ENCODE measurements at regions not wholly inside any gene's neighbourhood (a gene's known extent, or its start where the extent isn't known, plus 50 kb on each side); places are given as distances from the start of the nearest gene placed in this dataset.

DNA sequence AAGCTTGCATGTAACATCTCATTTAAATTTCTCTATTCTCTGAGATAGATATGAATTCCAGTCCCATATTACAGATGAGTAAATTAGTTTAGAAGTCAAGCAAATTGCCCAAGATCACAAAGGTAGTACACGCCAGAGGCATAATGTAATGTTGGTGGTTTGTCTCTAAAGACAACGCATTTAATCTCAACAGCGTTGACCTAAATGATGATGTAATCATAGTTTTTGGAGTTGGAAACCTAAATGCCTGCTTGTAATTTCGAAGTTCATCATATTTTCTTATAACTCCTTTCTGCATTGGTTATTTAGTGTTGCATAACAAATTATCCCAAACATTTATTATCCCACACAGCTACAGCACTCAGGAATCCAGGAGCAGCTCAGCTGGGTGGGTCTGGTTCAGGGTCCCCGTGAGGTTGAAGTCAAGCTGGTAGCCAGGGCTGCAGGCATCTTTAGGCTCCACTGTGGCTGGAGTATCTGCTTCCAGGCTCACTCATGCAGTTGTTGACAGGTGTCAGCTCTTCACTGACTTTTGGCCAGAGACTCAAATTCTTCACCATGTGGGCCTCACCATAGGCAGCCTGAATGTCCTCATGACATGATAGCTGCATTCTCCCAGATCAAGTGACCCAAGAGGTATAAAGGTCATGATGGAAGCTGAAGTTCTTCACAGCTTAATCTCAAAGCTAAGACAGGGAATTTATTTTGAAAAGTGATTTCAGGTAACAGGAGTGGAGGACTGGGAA is 122.0 kb upstream of the SPTLC3 start:
- no peak for DNase-seq (ENCODE audit: low read depth in 2 of 2)

DNA sequence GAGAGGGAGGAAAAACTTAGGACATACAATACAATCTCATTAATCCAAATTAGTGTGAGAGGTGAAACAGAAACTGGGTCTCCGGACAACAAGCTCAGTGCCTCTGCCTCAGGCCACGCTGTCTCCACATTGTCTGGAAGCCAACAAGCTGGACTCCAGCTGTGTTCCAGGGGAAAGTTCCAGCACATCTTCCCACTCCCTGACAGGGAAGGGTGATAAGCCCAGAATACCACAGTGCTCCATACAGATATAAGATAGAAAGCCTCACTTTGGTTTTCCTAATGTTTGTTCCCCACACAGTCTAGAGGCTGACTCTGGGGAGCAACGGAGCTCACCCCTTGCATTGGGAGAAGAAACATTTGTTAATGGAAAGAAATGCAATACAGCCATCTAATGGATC is 117.1 kb upstream of the SPTLC3 start:
- no peak for DNase-seq (ENCODE audit: low read depth in 2 of 2)

DNA sequence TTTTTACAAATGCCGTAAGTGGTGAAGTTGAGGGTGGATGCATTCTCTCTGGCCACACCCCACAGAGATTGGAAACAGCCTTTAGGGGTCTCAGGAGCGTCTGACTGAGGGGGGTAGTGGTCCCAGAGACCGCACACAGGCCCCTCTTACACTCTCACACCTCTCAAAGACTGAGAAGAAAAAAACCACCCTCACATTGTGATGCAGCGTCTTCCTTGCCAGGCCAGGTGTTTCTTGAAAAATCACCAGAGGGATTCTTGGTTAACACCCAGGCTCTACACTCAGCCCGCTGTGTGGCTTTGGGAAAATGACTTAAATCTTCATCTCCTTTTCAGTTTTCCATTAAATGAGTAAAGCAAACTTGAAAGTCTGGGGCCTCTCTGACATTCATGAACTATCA is 115.8 kb upstream of the SPTLC3 start:
- no peak for DNase-seq (ENCODE audit: low read depth in 2 of 2)

DNA sequence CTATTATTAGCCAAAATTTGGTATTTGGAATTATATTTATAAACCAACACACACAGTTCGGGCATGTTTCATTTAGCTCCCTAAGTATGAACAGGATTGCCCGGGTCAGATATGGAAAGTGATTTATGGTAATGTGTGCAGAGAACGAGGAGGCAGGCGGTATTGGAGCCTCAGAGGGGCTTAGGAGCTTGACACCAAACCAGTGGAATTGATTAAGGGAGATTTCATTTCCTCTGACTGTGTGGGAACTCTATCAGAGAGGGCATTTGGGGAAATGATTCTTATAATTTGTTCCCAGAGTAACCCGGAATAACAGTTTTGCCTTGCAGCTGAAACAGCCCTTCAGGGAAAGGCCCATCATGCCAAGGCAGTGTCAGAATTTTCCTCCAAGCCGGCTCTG is 115.1 kb upstream of the SPTLC3 start:
- DNase-seq (ENCODE audit: low read depth in 2 of 2): no peak

DNA sequence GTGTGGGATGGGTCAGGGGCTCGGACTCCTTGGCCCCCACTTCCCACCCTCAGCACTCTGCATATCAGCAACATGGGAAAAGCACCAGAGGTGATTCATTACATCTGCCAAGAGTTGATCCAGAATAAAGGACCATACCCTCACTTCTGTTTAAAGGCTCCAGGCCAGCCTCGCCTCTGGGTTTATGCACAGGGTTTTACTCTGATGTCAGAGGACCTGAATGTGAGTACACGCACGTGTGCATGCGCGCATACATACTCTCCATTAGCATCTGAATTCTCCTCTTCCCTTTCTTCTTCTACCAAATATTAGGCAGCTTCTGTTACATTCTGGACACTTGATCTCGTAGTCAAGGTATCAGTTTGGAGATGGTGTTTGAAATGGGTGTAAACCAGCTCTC is 114.7 kb upstream of the SPTLC3 start:
- DNase-seq (ENCODE audit: low read depth in 2 of 2): no peak

DNA sequence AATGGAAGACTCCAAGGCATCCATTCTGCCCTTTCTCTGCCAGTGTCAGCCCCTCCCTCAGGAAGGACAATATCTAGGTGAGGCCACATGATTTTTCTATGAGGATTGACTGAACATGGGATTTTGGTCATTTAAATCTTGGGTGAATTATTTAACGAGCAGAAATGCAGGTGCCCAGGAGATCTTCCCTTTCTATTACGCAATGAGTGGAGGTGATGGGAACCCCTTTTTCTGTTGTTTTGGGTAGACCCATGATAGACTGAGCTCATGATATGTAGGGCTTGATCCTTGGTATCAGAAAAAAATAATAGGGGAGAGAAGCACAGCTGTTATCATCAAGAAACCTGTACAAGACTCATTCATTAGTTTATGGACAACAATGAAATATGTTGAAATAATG is 112.6 kb upstream of the SPTLC3 start:
- no peak for DNase-seq (ENCODE audit: low read depth in 2 of 2)

DNA sequence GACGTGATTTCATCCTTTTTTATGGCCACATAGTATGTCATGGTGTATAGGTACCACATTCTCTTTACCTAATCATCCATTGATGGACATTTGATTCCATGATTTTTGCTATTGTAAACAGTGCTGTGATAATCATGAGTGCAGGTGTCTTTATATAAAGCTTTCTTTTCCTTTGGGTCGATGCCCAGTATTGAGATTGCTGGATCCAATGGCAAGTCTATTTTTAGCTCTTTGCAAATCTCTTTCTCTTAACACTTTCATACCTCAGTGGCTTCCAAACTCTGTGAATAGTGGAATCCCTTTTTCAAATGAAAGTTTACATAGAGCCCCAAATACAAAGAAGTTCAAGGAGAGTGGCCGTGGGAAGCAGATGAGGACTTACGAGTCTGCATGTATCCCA is 105.8 kb upstream of the SPTLC3 start:
- no peak for DNase-seq (ENCODE audit: low read depth in 2 of 2)

DNA sequence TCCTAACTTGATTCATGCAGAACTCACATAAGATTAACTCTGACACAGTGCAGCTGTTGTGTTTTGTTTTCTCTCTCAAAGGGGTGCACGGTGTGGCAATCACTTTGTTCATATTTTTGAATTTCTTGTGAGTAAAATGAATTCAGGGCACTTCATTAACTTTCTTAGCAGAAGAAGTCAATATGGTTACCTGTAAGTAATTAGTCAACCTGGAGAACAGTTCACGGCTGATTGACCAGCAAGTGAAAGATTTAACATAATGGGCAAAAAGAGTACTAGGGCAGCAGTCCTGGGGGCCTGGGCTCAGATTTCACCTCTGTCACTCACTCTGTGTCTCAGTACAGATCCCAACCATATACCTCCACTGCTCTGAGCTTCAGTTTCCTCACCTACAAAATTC is 102.4 kb upstream of the SPTLC3 start:
- no peak for DNase-seq (ENCODE audit: low read depth in 2 of 2)

DNA sequence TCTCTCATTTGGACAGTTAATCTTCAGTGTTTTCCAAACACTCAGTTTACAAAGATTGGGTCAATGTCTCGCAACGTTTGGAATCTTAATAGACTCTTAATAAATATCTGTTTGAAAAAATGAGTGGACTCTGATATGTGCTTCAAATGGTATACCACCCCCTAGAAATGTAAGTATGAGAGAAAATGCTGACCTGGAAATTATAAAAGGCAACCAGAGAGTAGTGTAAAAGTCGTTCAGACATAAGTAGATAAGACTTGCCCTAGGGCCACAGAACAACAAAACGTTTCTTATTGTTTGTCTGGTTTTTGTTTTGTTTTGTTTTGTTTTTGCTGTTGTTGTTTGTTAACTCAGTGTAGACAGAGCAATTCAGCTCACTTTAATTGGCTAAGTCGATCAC is 97.4 kb upstream of the SPTLC3 start:
- no peak for DNase-seq (ENCODE audit: low read depth in 2 of 2)

DNA sequence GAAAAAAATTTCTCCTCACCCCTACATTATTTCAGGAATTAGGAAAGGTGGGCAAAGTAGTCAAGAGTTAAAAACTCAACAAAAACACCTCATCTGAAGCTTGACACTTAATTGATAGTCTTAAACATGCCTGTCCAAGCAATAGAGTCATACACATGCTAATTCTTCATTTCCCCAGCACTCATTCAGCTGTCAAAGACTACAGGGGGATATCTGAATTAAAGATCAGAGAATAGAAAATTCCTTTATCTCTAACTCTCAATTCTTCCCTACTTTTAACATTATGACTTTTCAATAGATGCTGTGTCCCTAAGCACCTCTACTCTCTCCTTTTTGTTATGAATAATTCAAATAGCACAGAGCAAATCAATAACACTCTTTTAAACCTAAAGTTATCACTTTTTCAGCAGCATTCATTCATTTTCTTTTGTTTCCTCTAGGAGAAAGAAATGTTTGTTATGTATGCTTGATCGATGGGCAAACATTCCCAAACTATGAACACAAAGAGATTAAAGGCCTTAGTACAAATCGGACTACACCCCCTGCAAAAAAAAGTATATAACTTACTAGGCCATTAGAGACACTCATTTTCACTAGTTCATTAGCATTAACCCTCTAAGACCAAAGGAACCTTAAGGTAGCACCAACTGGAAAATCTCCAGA is 94.9 kb upstream of the SPTLC3 start:
- no peak for DNase-seq (ENCODE audit: low read depth in 2 of 2)

DNA sequence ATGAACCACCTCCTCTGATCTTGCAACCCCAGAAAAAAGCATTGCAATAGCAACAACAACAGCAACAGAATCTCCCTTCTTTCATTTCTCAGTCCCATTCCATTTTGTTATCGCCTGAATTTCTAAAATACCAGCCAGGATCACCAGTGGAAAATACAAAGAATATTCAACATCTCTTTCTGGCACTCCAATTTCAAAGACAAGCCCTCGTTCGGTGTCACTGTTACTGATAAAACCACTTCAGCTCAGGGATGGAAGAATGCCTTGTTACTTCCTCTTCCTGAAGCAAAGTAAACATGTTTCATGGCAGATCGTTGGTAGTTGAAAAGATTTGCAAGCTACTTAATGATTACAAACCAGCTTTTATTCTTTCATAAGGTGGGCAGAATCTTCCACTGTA is 94.0 kb upstream of the SPTLC3 start:
- DNase-seq (ENCODE audit: low read depth in 2 of 2): no peak

DNA sequence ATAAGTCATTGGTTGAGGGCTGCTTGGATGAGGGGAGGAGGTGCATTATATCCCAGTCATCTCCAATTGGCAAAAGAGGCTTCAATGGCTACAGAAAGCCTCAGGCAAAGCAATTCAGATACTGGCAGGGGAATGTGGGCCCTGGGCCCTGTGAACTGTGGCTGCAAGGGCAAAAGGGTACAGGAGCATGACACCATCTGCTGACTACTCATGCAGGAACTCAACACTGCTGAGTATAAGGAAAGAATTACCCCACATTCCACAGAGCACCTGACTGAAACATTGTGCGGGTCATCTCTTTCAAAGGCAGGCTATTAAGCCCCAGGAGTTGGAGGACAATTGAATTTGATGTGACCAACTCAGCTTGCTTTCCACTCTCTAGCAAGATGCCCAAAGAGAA is 92.1 kb upstream of the SPTLC3 start:
- no peak for DNase-seq (ENCODE audit: low read depth in 2 of 2)

DNA sequence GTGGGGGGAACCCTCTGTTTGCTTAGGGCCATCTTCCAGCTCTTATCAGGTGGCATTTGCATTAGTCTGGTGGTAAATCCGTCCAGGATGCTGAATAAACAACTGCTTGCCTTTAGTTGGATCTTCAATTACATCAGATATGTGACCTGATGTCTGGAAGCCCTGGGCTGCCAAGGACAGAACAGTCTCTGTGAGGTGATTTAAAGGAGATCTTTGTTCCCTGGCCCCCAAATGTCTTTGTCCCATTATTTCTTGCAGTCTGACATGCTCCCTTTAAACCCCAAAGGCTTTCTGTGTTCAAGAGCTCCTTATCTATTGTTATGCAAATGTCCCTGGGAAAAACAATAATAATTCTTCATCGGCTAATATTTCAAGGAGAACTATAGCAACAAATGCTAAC is 84.6 kb upstream of the SPTLC3 start:
- no peak for DNase-seq (ENCODE audit: low read depth in 2 of 2)

DNA sequence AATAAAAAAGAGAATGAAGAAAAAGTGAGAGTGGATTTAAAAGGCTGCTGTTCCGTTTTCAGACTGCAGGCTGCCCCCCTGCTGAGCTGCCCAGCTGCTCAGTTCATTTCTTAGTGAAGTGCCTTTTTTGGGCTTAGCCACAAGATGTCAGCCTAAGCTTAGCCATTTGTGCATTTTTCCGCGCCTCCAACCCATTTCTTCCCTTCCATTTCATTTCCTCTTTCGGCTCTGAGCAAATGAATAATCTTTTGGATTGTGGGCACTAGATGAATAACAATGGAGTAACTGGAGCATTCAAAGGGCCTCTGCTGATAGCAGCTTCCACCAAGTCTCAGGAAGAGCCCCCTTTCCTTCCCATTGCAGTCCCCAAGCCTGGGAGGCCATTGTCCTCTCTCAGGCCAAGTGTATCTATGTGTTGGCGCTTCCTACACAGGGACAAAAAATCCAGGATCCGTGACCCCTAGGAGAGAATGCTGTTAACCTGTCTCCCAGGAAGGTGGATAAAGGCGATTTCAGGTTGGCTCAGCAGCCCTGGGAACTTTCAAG is 83.5 kb upstream of the SPTLC3 start:
- DNase-seq (ENCODE audit: low read depth in 2 of 2): no peak

DNA sequence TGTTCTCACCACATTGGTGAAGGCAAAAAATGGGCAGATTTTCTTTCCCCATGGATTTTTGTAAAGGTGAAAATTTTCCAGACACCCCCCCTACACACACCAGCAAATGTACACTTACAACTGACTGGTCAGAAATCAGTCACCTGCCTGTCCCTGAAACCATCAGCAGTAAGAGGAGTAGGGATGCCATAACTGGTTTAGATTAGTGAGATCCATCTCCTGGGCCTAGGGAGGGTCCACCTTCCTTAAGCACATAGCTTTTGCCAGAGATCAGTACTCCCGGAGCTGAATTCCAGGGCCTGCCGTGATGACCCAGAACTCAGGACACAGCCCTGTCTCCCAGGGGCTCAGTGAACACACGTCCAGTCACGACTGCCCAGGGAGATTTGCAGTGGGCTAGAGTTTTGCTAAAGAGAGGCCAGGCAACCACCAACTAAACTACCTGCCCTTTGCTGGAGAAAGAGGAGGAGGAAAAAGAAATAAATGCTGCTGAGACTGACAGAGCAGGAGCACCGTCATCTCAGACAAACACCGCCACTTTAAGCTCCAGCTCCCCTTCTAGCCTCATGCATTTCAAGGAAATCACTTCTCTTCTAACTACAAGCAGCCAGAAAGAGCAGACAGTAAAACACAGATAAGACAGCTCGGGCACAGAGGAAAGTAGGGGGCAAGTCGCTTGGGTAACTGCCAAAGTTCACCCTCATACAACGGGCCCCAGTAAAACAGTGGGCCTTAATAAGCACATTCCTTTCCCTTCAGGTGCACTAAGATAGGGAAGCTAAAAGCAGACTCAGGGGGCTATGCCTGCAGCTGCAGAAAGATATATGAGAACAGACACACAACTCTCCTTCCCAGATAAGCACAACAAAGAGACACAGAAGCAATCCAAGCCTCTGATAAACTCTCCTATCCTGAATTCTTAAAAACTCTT is 82.6 kb upstream of the SPTLC3 start:
- no peak for DNase-seq (ENCODE audit: low read depth in 2 of 2)

DNA sequence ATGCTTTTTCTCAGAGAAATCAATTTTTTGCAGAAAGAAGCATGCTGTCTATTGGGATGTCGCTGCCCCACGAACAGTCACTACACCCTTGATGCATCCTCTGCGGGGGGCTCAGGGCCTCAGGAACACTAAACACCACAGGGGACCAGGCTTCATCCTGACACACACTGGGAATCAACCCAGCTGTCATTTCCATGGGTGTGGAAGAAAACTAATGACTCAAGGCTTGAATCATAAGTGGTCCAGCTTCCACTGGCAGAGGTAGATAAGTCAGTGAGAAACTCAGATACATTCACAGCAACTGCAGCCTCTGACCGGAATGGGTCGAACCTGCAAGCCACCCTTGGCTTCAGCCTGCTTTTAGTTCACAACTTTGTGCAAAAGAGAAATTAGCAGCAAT is 81.3 kb upstream of the SPTLC3 start:
- DNase-seq (ENCODE audit: low read depth in 2 of 2): no peak

DNA sequence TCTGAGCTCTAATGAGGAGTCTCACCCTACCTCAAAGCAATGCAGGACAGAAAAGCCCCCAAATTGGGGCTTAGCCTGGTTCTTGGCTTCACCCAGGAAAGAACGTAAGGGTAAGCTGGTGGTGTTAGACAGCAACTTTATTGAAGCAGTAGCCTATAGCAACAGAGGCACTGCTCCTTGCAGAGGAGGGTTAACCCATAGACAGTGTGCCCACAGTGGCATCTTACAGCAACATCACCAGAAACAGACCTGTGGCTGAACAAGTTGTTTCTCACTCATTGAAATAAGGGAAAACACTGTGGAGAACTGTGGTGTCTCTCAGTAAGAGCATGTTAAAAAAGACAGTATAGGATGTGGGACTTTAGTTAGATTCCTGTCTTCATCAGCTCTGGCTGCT is 80.4 kb upstream of the SPTLC3 start:
- DNase-seq (ENCODE audit: low read depth in 2 of 2): no peak

DNA sequence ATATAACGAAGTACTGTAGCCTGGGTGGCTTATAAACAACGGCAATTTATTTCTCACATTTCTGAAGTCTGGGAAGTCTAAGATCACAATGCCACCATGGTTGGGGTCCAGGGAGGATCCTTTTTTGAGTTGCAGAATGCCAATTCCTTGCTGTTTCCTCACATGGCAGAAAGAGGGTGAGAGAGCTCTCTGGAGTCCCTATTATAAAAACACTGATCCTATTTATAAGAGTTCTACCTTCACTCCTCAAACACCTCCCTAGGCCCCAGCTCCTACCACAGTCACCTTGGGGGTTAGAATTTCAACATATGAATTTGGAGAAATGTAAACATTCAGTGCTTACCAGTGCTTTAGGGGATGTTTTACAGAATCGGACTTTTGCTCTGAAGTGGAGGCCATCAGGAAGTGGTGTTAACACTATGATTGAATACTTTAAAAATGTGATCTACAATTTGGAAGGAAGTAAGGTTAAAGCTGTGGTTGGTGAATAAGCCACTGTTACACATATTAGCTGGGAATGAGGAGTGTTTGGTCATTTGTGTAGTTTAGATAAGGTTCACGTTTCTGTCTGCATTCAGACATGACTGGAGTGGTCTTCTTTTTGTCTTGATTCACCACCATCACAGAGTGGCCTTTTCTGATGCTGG is 79.9 kb upstream of the SPTLC3 start:
- no peak for DNase-seq (ENCODE audit: low read depth in 2 of 2)

DNA sequence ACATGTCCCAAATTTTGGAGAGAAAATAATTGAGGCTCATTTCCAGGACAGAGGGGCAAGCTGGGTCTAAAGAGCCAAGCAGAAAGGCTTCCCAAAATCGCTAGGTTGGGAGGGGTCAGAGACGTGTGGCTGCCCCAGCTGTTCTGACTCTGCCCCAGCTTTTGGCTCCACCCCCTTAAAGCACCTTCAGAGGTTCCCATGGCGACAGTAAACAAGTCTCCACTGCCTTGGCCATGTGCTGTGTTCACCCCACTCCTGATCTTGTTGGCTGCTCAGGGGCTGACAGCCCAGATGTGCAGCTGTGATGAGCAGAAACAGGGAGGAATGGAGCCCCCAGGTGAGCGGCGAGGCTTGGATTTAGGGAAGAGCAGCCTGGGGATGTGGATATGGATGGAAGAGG is 72.8 kb upstream of the SPTLC3 start:
- DNase-seq (ENCODE audit: low read depth in 2 of 2): no peak

DNA sequence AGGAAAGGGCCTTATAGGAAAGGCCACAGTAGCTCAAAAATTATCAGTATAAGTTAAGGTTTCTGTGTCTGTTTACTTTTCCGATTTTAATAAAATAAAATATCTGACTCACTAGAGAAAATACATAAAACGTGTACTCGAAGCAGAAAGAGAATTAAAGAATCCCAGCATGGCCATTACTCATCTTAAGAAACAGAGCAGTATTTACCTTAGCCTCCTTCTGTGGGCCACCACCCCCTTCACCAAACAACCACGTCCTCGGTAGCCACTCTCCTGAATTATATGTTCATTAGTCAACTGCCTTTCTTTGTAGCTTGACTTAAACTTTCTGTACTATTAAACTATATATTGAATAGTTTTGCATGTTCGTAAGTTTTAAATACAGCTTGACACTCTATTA is 72.2 kb upstream of the SPTLC3 start:
- DNase-seq (ENCODE audit: low read depth in 2 of 2): no peak

DNA sequence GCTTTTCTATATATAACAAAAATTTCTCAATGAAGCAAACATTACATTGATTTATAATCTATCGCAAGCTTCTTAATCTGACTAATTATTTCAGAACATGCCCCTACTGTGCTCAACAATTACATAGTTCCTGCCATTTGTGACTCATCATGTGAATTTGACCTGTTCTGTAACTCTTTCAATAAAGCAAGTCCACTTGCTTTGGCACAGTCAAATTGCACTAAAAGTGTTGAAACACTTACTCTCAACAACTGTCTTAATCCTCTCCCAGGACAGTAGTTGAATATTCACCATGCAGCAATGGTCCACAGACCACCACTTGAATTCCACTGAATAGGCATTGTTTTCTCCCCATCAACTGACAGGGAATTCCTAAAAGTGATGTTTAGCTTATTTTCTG is 67.7 kb upstream of the SPTLC3 start:
- no peak for DNase-seq (ENCODE audit: low read depth in 2 of 2)

DNA sequence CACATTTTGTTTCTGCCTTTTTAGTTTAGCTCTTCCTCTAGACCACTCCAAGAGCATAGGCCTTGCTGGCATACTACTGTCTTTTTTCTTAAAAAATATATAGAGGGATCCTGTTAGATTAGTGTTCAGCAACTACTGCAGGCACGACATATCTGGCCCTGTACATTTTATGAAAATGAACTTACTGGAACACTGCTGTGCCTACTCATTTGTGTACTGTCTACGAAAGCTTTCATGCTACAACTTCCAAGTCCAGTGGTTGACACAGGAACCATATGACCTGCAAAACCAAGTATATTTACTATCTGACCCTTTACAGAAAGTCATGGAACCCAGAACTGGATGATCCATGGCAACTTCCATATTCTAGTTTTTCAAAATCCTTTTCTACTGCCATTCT is 66.6 kb upstream of the SPTLC3 start:
- no peak for DNase-seq (ENCODE audit: low read depth in 2 of 2)

Measured in stimulated activated CD4-positive, alpha-beta T cell treated with anti-CD3 and anti-CD28 coated beads, Interleukin-12 subunit alpha, Interleukin-12 subunit beta, amount 100 ng/mL, for 24 hours (primary cell).